ENCODE measurements at regions not wholly inside any gene's neighbourhood (a gene's known extent, or its start where the extent isn't known, plus 50 kb on each side); places are given as distances from the start of the nearest gene placed in this dataset.
"Not testable (repeated sequence)": the region's sequence is repeated elsewhere in the genome, so short reads cannot be mapped to it uniquely, and the experiment has no call there.

DNA sequence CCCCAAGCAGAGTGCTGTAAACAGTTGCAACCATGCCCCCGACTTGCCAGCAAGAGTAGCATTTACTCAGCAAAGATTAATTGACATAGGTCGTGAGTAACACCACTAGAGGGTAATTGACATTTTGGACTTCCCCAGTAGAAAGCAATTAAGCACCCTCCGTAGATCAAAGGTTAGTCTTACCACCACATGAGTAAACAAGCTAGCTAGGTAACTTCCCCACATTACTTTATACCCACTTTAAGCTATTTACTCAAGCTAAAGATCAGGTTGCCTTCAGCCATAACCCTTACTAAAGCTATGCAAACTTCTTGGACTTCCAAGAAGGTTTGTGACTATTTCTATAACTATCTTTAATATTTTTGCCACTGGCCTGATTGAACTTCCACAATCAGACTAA lies 1072.7 kb downstream of the OTOL1 start:
- no peak for DNase-seq (ENCODE audit: low spot score in 2 of 2)
- FAIRE-seq: no peak

DNA sequence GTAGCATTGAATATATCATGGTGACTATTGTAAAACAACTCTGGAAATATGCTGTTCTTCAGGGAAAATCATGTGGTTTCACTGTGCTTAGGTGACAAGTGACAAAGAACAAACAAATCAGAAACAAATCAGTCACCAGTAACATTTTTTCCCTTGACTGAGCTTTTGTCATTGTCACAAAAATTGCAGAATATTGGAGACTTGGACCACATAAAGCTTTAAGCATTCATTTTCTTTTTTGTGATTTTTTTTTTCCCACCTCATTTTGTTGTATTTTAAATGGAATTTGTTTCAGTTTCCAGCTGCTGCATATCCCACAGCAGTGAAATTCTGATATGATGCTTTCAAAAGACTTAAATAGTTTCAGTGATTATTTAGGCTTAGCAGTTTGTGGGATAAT lies 1088.4 kb downstream of the OTOL1 start:
- no peak for DNase-seq (ENCODE audit: low spot score in 2 of 2)
- FAIRE-seq: no peak

DNA sequence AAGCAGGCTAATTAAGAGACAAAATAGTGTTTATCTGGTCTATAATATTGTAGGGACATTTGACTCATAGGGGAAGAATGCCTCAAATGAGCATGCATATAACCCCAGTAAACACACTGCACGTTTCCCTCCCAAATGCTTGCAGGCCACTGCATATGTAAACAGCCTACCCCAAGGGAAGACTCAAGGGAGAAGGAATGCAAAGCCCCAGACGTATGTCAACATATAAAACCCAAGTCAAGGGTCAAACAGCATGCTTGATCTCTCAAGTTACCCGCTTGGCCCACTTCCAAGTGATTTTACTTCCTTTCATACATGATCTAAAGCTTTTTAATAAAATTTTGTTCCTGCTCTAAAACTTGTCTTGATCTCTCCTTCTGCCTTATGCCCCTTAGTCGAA lies 1090.0 kb downstream of the OTOL1 start:
- no peak for DNase-seq (ENCODE audit: low spot score in 2 of 2)

DNA sequence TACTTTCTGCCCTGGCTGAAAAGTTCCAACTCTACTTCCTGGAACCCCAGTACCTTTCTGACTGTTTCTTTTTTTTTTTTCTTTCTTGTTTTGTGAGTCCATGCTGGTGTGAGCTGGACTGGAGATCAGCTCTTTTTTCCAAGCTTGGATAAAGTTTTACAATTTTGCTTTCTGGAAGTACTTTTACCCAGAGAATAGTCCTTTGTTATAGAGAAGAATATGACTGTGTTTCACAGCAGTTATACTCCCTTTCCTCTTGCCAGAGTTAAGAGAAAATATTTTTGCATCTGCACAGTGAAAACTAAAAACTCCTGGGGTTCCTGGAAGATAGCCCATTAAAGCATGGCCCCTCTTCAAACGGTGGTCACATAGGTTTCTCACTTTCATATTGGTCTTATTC lies 1100.6 kb downstream of the OTOL1 start:
- DNase-seq (ENCODE audit: low spot score in 2 of 2) (peak in 1 of 2 donors; percentile 25), FAIRE-seq (no peak)

More for the DNA sequence above, 1090.0 kb downstream of the OTOL1 start:
- FAIRE-seq: no peak

DNA sequence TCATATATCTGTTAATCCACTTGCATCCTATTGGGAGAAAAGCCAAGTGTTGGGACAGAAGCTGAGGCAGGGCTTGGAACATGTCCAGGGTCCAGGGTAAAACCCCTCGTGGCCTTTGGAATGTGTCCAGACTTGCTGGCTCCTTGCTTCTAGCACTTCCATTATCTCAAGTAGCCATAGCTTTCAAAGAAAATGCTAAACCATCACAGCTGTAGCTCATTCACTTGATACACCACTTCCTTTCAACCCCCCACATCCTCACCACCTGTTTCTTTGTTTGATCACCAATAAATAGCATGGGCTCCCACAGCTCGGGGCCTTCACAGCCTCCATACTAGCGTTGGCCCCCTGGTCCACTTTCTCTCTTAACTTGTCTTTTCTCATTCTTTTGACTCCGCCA lies 1101.9 kb downstream of the OTOL1 start:
- DNase-seq (ENCODE audit: low spot score in 2 of 2); FAIRE-seq: not testable (repeated sequence)

DNA sequence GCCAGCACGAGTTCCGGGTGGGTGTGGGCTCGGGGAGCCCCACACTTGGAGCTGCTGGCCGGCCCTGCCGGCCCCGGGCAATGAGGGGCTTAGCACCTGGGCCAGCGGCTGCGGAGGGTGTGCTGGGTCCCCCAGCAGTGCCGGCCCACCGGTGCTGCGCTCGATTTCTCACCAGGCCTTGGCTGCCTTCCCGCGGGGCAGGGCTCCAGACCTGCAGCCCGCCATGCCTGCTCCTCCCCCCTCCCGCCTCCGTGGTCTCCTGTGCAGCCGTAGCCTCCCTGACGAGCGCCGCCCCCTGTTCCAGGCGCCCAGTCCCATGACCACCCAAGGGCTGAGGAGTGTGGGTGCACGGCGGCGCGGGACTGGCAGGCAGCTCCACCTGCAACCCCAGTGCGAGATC lies 1103.1 kb downstream of the OTOL1 start:
- not testable (repeated sequence) for DNase-seq (ENCODE audit: low spot score in 2 of 2); FAIRE-seq

DNA sequence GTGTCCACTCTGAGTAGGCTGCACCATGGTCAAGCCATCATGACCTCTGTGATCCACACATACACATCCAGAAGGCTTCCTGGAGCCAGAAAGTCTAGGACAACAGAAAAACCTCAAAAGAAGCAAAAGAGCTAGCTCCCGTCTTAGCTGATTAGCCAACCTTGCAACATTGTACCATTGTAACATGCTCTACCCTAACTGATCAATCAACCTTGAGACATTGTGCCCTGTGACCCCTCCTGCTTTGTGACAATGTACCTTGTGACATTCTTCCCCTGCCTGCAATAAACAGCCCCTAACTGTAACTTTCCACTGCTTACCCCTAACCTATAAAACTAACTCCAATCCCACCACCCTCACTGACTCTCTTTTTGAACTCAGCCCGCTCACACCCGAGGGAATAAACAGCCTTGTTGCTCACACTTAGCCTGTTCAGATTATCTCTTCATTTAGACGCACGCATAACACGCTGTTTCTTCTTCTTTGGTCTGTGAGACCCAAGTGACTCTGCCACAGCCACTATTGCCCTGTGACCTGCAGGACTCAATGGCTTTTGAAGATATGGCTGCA lies 1104.6 kb downstream of the OTOL1 start:
- DNase-seq (ENCODE audit: low spot score in 2 of 2) (no peak), FAIRE-seq (no peak)

DNA sequence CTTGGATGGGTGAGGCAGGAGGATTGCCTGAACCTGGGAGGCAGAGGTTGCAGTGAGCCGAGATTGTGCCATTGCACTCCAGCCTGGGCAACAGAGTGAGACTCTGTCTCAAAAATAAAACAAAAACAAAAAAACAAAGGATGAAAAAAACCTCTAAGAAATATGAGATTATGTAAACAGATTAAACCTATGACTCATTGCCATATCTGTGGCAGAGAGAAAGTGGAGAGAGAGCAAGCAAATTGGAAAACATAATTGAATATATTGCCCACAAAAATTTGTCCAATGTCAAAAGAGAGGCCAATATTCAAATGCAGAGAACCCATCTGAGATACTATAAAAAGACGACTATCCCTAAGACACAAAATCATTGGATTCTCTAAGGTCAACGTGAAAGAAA lies 1106.0 kb downstream of the OTOL1 start:
- DNase-seq (ENCODE audit: low spot score in 2 of 2) (no peak), FAIRE-seq (no peak)

DNA sequence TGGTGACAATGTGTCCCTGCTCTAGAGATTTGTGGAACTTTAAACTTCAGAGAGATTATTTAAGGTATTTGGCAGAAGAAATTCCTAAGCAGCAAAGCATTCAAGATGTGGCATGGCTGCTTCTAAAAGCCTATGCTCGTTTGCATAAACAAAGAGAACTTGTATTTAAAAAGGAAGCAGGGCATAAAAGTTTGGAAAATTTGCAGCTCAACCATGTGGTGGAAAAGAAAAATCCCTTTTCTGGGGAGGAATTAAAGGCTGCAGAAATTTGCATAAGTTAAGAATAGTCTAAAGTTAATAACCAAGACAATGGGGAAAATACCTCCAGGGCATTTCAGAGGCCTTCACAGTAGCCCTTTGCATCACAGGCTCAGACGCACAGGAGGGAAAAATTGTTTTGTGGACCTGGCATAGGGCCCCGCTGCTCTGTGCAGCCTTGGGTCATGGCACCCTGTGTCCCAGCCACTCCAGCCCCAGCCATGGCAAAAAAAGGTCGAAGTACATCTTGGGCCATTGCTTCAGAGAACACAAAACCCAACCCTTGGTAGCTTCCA lies 1109.1 kb downstream of the OTOL1 start:
- no peak for FAIRE-seq
- no peak for DNase-seq (ENCODE audit: low spot score in 2 of 2)

DNA sequence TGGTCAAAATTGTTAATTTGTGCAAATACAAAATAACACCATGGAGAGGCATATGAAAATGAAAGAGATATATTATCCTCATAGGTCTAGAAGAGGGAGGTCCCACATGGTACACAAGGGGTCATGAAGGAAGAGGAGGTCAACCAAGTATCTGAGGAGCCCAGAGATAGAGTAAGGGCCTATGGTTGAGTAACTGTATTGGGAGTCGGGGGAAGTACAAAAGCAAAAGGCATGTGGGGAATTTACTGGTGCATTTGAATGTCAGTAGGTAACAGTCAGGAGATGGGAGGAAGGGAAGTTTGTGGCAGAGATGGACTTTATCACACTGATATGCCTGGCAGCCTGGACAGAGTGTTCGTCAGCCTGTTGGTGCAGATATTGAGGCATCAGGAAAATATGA lies 1113.7 kb downstream of the OTOL1 start:
- FAIRE-seq (no peak), DNase-seq (ENCODE audit: low spot score in 2 of 2) (no peak)

DNA sequence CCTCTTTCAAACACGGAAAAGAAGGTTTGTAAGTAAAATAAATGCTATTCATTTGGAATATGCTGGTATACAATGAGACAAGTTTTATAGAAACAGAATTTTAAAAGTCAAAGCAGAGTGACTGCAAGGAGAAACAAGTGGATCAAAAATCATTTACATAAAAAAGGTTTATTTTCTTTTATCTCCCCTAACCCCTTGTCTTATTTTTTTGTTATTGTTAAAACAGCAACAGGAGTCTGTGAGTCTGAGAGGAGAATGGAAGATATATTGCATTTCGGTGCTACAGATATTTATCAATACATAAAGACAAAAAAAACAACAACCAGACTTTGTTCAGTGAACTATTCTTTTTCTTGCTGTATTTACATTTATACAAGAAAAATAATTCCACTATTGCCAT lies 1116.4 kb downstream of the OTOL1 start:
- FAIRE-seq (no peak), DNase-seq (ENCODE audit: low spot score in 2 of 2) (no peak)

DNA sequence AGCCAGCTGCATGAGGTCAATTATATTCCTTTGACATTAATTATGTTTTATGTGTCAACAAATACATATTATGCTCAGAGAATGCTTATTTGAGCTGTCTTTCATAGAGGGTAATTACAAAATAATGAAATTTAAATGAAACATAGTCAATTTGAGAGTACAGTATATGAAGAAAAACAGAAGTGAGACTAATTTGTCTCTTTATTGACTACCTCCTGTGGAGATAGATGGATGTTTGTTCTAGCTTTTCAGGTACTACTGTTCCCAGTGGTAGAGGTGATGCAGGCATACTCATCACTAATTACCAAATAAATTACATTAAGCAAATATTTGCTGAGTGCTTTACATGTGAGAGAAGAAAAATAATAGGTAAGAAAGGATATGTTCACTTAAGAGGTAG lies 1129.6 kb downstream of the OTOL1 start:
- no peak for FAIRE-seq
- no peak for DNase-seq (ENCODE audit: low spot score in 2 of 2)

DNA sequence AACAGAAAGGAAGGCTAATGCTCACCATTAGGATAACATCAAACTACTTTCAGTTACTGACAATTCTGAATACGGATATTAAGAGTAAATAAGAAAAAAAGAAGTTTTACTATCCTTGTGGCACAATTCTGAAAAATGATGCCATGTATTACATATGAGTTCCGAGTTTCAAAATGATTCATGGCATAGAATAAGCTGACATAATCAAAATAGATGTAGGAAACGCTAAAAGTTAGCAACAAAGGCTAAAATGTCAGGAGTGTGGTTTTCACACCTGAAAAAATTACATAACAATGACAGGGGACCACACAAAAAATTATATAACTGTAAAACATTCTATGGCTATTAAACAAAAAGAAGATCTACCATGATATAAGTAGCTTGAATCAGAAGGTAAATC lies 1131.9 kb downstream of the OTOL1 start:
- FAIRE-seq: no peak

DNA sequence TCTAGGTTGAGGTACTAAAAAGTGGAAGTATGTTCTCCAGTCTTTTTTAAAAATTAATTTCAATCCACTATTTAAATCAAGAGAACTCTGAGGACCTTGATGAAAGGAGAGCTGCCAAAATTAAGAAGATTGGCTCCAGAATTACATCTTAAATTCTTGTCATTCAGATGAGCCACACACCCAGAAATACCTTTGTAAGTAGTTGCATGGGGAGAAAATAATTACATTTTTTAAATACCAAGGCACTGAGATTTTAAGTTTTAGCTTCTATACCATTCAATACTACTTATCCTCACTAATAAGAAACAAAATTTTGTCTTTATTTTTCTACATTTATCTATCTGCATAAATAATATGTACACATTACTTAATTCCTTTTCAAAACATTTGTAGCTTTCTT lies 1132.8 kb downstream of the OTOL1 start:
- no peak for FAIRE-seq
- DNase-seq (ENCODE audit: low spot score in 2 of 2): no peak

More for the DNA sequence above, 1131.9 kb downstream of the OTOL1 start:
- no peak for DNase-seq (ENCODE audit: low spot score in 2 of 2)

DNA sequence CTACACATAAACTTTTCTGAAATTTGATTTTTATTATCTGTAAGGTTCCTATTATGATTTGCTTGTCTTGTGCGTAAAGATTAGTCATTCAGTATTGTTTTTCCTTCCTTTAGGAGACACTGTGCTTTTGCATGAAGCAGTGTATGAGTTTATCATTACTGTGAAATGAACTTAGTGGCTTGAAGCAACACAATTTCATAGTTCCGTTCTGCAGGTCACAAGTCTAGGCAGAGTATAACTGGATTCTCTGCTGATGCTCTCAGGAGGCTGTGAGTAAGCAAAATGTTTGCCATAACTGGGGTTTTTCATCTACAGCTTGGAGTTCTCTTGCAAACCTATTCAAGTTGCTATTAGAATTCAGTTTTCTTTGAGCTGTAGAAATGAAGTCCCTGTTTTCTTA lies 1136.1 kb downstream of the OTOL1 start:
- DNase-seq (ENCODE audit: low spot score in 2 of 2): no peak
- no peak for FAIRE-seq

DNA sequence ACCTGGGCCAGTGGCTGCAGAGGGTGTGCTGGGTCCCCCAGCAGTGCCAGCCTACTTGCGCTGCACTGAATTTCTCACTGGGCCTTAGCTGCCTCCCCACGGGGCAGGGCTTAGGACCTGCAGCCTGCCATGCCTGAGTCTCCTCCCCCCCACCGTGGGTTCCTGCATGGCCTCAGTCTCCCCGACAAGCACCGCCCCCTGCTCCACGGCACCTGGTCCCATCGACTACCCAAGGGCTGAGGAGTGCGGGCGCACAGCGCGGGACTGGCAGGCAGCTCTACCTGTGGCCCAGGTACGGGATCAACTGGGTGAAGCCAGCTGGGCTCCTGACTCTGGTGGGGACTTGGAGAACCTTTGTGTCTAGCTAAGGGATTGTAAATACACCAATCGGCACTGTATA lies 1143.6 kb downstream of the OTOL1 start:
- not testable (repeated sequence) for DNase-seq (ENCODE audit: low spot score in 2 of 2); FAIRE-seq

DNA sequence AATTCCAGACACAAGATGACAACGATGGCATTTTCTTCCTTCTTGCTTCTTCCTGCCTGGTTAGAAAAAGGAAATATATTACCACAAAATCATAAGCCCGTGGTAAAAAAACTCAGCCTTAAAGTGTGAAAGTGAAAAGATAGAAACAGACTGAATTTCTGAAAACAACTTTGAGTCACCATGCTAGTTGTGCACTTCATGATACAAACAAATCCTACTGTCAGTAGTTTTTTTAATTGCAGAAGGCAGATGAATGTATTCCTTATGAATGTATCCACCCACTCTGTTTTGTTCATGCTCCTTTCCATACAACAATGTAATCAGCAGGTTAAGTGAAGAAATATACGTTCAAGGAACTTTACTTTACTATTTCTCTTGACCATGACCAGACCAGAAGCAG lies 1144.7 kb downstream of the OTOL1 start:
- FAIRE-seq (no peak), DNase-seq (ENCODE audit: low spot score in 2 of 2) (no peak)

DNA sequence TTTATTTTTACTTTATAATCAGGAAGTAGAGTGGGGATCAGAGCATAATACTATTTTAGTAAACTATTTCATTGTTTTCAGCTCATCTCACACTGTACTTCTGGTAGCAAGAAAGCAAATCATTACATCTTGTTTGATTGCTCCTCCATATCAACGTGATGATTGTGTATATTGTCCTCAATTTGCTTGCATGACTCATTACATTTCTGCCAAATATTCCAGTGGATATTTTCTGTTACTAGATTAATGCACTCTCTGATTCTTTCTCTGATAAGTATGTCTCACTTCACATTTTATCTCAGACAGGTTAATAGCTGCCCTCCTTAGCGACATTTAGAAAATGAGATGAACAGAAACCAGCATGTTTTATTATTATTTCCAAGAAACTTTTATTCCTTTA lies 1145.3 kb downstream of the OTOL1 start:
- no peak for DNase-seq (ENCODE audit: low spot score in 2 of 2)
- FAIRE-seq: no peak

DNA sequence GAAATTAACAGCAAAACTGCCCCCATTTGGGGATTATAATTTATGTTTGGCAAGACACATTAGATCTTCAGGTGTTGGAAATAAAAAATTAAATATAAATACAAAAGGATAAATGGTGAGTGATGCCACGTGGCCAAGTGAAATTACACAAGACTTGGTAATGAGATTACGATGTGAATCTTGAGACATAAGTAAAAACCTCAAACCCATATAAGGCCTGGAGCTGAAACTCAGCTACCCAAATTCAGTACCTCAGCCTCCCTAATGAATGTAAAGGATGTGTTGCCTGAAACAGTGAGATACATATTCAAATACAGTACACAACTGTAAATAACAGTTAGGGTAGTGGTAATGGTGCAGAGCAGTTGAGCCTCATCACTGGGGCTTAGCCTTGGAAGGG lies 1146.6 kb downstream of the OTOL1 start:
- no peak for FAIRE-seq

DNA sequence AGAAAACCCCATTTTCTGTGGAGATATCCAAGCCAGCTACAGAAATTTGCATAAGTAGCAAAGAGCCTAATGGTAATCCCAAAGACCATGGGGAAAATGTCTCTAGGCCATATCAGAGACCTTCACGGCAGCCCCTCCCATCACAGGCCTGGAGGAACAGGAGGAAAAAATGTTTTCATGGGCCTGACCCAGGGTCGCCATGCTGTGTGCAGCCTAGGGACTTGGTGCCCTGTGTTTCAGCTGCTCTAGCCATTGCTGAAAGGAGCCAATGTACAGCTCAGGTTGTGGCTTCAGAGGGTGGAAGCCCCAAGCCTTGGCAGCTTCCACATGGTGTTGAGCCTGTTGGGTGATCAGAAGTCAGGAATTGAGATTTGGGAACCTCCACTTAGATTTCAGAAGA lies 1150.7 kb downstream of the OTOL1 start:
- DNase-seq (ENCODE audit: low spot score in 2 of 2) (no peak), FAIRE-seq (no peak)

More for the DNA sequence above, 1146.6 kb downstream of the OTOL1 start:
- DNase-seq (ENCODE audit: low spot score in 2 of 2): no peak

DNA sequence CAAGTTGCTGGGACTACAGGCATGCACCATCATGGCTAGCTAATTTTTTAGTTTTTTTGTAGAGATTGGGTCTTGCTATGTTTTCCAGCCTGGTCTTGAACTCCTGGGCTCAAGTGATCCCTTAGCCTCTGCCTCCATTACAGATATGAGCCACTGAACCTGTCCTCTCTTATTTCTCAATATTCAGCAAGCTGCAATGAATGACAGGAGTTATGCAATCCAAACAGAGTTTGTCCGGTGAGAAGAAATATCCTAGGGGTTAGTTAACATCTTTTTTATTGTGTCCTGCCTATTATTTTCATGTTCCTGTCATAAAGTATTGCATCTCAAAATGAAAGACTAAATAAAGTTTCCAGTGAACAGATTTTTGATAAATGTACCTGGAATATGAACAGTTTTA lies 1161.4 kb downstream of the OTOL1 start:
- no peak for DNase-seq (ENCODE audit: low spot score in 2 of 2)
- no peak for FAIRE-seq

DNA sequence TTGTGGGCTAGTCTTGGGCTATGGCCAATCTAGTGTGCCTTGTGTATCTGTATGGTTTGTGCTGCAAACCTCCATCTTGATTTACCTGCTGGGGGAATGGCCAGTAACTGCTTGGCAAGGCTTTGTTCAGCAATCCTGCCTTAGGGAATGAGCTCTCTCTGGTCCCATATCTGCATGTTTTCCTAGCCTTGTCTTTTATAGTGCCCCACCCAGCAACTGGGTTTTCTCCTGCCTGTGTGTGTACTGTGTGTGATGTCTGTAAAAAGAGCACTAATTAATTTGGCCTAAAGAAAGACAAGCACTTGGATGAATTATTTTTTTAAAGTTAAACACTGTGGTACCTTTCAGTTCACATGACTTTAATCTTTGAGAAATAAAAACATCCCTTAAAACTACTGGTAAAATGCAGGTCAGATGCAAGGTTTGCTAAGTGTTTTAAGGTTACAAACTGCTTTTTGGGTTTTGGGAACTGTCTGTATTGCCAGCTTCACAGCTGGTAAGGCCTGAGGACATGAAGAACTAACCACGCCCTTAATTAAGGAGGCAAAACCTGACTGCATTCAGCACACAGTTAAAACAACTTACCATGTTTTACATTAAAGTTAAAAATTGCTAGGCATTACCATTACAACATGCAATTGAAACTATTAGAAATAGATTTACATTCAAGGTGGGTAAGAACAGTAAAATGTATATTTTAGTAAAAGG lies 1169.2 kb downstream of the OTOL1 start:
- no peak for FAIRE-seq
- no peak for DNase-seq (ENCODE audit: low spot score in 2 of 2)

Data from frontal cortex (tissue), 3 donors.